ENCODE measurements at regions not wholly inside any gene's neighbourhood (a gene's known extent, or its start where the extent isn't known, plus 50 kb on each side); places are given as distances from the start of the nearest gene placed in this dataset.
"Not testable (repeated sequence)": the region's sequence is repeated elsewhere in the genome, so short reads cannot be mapped to it uniquely, and the experiment has no call there.

- DNase-seq (ENCODE audit: low spot score) = no peak
These were observed 164.0 kb upstream of the NRP1 start for GRCh38 chr10:33498391-33498891.

GRCh38 chr10:33497338-33497737, 162.9 kb upstream of the NRP1 start:
- DNase-seq (ENCODE audit: low spot score) = no peak

DNA sequence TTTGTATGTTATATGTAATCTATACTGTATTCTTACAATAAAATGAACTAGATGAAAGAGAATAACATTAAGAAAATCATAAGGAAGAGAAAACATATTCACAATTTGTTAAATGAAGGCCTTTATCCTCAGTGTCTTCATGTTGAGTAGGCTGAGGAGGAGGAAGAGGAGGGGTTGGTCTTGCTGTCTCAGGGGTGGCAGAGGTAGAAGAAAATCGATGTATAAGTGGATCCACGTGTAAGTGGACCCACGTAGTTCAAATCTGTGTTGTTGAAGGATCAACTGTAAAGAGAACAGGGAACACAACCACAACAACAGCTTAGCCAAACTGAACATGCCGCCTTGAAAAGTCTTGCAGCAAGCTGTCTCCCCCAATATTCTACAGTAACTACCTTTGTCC, 161.6 kb upstream of the NRP1 start:
- no peak for DNase-seq (ENCODE audit: low spot score)

GRCh38 chr10:33494694-33495265, 160.3 kb upstream of the NRP1 start:
- no peak for DNase-seq (ENCODE audit: low spot score)

- no peak for DNase-seq (ENCODE audit: low spot score)
These were observed 159.5 kb upstream of the NRP1 start for GRCh38 chr10:33493978-33494377.

DNA sequence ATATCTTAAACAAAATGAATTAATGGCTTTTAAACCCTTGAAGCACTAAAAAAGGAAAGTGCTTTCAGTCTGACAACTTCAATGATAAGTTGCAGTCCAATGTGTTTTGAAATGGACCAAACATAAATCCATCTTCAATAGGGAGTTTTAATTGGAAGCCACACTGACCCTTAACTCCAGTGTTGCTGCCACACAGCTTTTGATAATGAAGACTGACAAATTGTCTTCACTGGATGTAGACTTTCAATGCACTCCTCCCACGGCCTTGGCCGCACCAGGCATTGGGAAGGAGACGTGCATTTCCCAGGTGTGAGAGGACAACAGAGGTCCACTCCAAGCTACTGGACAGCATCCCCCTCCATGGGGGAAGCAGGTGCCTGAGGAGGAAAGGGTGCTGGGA, 159.0 kb upstream of the NRP1 start:
- DNase-seq (ENCODE audit: low spot score) = no peak

DNA sequence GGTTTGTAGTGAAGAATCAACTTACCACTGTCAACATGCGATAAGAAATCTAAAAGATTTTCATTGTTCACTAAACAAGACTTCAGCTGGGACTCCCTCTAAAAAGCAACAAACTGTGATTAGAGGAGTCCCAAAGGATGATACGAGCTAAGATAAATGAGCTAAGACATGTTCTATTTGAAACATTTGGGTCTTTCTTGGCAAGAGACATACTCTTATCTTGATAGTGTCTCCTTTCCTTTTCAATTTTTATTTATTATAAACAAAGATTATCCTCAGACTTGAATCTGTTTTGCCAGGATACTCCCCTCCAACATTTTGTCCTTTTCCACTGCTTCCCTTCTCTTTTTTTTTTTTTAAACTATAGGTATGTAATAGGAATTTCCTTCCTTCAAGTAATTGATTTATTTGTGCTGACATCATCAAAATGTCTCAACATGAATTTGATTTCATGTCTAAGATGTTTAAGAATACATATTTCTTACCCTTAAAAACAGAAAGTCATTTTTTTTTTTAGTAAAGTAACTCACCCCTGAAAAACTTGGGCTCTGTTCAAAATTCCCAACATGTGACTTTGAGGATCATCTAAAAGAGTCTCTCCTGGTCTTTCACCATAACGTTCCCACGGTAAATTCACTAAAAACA, 158.4 kb upstream of the NRP1 start:
- no peak for DNase-seq (ENCODE audit: low spot score)

- DNase-seq (ENCODE audit: low spot score) = no peak
These were observed 155.2 kb upstream of the NRP1 start for GRCh38 chr10:33489501-33490176.

DNA sequence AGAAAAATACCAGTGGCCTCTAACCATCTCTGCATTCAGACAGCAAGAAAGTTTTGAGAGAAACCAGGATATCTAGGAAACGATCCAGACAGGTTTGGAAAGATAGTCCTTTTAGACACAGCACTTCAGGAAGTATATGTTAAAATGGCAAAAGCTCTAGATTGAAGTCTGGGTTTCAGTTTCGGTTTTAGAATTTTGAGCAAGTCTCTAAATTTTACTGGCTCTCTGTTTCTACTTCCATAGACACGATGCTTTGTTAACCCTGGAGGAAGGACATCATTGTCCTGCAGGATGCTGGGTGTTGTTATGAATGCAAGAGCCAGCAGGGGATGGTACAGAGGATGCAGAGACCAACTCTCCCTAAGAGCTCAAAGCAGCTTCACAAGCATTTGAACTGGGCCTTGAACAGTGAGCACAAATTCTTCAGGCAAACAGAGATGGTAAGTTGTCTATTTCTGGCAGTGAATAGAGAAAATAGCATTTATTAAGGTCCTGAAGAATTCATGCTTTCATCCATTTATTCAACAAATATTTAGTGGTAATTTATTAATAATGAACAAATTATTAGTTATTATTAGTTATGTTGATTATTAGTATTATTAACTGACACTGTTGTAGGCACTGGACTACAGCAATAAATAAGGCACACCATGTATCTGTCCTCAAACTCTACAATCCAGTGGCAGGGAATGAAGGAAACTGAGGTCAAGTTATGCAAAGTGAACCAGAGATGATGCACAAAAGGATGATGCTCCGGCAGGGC, 152.7 kb upstream of the NRP1 start:
- DNase-seq (ENCODE audit: low spot score) = no peak

DNA sequence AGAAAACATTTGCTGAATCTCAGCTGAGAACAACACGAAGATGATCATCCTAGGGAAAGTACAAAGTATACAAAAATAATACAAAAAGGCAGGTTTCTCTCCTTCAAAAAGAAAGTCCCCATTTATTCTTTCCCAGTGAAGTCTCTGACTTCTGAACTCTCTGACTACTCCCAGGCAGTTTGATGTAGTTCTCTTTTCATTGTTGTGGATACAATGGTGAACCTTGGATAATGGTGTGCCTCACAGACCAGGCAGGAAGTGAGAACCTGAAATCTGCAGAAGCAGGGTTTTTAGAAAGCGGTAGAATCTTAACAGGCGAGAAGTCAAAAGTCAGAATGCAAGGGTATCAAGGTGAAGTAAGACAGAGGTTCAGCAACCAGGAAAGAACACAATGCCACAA, 150.8 kb upstream of the NRP1 start:
- DNase-seq (ENCODE audit: low spot score) = no peak

- no peak for DNase-seq (ENCODE audit: low spot score)
These were observed 150.3 kb upstream of the NRP1 start for GRCh38 chr10:33484787-33485186.

DNA sequence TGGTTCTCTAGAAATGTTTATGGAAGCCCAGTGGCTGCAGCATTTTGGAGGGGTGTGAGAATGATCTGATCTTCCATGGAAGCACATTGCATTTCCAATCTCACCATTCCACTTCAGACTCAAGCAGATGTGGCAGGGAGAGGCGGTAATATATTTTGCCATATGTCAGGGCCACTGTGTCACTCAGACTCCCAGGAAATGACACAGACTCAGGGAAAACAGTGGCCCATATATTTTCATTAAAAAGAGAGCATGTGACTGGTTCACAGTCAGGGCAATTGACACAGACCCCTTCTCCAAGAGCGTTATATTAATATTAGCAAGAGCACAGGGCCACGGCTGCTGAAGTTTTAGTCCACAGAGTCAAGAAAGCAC, 149.3 kb upstream of the NRP1 start:
- no peak for DNase-seq (ENCODE audit: low spot score)

- DNase-seq (ENCODE audit: low spot score) = peak; percentile 29
These were observed 148.8 kb upstream of the NRP1 start for GRCh38 chr10:33483124-33483815.

GRCh38 chr10:33482486-33482885, 148.0 kb upstream of the NRP1 start:
- no peak for DNase-seq (ENCODE audit: low spot score)

DNA sequence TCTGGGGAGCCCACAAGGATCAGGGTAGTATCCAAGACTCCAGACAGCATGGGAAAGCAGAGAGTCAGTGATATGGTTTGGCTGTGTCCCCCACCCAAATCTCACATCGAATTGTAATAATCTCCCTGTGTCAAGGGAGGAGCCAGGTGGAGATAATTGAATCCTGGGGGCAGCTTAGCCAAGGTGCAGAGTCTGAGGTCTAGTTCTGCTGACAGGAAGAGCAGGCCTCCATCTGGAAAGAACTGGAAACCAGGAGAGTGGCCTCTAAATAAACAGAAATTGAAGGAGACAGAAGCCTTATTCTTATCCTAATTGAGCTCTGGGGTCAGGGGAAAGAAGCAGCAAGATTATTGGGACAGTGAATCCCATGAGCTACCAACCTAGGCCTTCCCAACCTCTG, 146.7 kb upstream of the NRP1 start:
- no peak for DNase-seq (ENCODE audit: low spot score)

DNA sequence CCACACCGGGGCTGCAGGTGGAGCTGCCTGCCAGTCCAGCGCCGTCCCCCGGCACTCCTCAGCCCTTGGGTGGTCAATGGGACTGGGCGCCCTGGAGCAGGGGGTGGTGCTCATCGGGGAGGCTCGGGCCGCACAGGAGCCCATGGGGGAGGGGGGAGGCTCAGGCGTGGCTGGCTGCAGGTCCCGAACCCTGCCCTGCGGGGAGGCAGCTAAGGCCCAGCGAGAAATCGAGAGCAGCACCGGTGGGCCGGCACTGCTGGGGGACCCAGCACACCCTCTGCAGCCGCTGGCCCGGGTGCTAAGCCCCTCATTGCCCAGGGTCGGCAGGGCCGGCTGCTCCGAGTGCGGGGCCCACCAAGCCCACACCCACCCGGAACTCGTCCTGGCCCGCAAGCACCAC, 145.9 kb upstream of the NRP1 start:
- not testable (repeated sequence) for DNase-seq (ENCODE audit: low spot score)

DNA sequence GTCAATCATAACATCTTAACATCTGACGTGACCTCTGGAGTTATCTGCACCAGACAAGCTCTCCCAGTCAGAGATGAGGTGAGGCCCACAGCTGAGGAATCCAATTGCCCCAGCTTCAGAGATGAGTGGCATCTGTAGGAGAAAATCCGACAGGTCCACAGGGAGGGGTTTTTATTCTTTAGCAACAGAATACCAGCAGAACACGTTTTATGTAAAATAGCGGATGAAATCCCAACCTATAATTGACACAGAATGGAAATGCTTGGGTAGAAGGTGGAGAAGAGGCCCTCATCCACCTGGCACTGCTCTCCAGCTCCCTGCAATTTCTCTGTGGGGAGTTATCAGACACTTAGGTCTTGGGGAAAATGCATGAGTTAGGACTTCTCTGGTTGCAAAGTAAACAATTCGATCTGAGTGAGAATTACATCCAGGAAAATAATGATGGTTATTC, 144.2 kb upstream of the NRP1 start:
- no peak for DNase-seq (ENCODE audit: low spot score)

DNA sequence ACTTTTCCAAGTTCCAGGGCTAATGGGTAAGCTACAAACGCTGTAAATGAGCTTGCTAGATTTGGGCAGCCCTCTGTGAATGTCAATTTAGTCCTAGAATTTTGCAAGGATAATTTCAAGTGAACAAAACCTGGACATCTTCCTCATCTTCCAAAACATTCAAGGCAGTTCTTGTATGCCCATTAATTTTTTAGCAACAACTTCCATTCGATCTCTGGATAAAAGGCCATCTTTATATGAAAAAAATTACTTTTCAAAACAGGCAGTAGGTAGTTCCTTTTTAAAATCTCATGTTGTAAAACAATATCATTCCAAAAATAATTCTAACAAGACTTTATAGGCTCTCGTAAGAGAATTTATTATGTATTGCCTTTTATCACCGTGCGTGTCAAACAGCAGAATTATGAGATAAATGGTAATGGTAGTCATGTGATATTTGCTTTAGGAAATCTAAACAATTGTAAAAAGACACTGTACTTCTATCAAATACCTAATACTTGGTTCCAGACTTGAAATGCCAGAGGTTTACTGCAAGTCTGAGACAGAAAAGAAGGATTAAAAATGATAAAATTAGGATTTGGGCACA, 143.7 kb upstream of the NRP1 start:
- DNase-seq (ENCODE audit: low spot score) = no peak

GRCh38 chr10:33477291-33478088, 143.0 kb upstream of the NRP1 start:
- DNase-seq (ENCODE audit: low spot score) = no peak

DNA sequence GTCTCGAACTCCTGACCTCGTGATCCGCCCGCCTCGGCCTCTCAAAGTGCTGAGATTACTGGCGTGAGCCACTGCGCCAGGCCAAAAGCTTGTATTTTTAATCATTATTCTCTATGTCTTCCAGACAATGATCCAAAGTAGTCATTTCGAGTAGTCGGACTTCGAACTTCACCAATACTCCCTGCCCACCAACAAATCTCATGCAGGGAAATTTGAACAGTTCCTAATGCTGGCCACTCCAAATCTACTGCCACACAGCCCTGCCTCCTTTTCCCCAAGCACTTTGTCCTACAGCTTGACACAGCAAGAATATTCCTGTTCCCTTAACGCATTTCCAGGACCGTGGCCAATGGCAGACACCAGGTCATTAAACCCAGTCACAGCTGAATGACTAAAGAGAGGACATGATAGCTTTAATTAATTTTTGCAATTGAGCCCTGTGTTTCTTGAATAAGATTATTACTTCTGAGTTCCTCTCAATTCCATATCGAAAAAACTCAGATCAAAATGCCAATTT, 142.3 kb upstream of the NRP1 start:
- no peak for DNase-seq (ENCODE audit: low spot score)

- no peak for DNase-seq (ENCODE audit: low spot score)
These were observed 139.2 kb upstream of the NRP1 start for GRCh38 chr10:33473688-33474087.
